T47D (cell line): ENCODE measurements at regions not wholly inside any gene's neighbourhood (a gene's known extent, or its start where the extent isn't known, plus 50 kb on each side); places are given as distances from the start of the nearest gene placed in this dataset.
A peak's percentile ranks its signal among the peaks of the same experiment; 100 is the strongest.

ENCODE experiments used
- DNase-seq, 2 experiments: peaks; one replicate each; pipeline versions ENCODE4 v3.0.0 to v3.0.0-alpha.2; 2011 to 2012; ENCODE audit warnings: low read depth in 1 of 2, low spot score in 1 of 2
- JUND ChIP-seq: IDR thresholded peaks from 2 replicates; pipeline ENCODE4 v1.6.1; 2012; ENCODE audit warnings: low read depth
- in situ Hi-C: cut with HindIII; loops from 2 replicates; pipeline ENCODE4 v1.10.0; 2016; ENCODE audit warnings: low sequenced_read_pairs, low pct_unique_long_range_greater_than_20kb

DNA sequence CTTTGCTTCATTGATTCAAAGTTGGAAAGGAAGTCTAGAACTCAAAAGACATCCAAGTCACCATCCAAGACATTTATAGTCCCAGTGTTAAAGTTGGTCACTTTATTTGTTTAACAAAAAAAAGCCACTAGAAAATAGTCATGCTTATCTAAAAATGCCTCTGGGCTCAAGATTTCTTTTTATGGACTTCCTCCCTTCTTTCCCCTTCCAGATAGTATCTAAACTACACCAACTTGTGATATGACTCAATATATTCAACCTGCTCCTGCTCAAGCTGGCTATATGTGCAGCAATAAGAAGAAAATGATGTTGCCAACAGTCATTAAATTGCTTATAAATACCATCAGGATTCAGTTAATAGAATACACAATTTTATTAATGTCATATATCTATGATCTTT lies 1177.1 kb downstream of the FLRT2 start:
- in situ Hi-C loops, result no loop called here
- no peak for TF ChIP-seq JUND
- no peak for DNase-seq

DNA sequence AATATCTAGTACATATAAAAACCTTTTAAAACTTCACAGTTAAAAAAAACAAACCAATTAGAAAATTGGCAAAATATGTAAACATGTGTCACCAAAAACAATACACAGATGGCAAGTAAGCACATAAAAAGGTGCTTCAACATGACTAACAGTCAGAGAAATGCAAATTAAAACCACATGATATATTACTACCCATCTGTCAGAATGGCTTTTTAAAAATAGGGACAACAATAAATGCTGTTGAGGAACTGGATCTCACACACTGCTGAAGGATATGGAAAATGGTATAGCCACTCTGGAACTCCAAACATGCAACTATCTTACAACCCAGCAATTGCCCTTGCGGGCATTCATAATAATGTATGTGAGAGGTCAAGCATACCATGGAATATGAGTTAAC lies 1153.6 kb downstream of the FLRT2 start:
- in situ Hi-C loops, result no loop called here
- DNase-seq, result no peak
- TF ChIP-seq JUND, result no peak

DNA sequence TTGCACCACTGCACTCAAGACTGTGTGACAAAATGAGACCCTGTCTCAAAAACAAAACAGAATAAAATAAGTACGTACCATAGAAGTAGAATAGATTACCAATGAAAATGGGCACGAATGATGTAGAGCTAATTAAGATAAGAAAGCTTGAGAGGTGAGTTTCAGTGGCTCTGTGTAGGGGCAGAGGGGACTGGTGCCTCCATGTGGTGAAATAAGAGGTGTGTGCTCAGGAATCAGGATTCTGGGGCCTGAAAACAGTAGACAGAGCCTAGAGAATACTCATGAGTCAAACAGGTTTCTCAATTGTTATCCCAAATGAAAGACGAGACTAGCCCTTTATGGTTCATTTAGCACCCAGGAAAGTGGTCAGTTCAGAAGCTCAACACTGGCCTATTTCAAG lies 1145.1 kb downstream of the FLRT2 start:
- no peak for TF ChIP-seq JUND
- in situ Hi-C loops, result no loop called here
- DNase-seq, result no peak

DNA sequence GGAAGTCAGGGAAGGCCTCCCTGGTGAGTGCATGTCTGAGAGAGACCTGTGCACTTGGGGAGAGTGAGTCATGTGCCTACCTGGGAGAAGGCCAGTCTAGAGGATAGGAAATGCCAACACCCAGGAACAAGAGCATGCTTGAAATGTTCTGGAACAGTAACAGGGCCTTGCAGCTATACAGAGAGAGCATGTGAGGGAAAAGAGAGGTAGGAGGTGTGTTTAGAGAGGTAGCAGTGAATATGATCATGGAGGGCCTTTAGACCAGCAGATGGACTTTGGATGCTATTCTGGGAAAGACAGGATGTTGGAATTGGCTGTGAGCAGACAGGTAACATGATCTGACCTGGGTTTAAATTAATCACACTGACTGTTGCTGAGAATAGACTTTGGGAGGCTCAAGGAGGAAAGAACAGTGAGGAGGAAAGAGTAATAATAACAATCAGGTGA lies 1143.6 kb downstream of the FLRT2 start:
- in situ Hi-C loops, result no loop called here
- no peak for DNase-seq
- TF ChIP-seq JUND, result no peak

DNA sequence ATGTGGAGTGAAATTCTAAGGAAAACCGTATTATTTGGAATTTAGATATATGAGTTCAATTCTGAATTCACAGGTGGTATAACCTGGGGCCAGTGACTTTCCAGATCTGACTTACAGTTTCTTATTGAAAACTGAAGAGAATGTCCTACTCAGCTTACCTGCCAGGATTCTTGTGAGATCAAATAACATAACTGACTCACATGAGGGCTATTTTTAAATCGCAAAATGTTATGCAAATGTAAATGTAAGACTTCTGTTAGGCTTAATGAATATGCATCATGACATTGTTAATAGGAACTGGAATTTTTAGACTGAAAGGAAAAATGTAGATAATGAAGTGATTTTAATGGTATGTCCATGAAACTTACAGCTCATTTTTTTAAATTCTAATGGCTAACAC lies 1142.1 kb downstream of the FLRT2 start:
- in situ Hi-C loops, result no loop called here
- no peak for TF ChIP-seq JUND
- DNase-seq, result no peak

DNA sequence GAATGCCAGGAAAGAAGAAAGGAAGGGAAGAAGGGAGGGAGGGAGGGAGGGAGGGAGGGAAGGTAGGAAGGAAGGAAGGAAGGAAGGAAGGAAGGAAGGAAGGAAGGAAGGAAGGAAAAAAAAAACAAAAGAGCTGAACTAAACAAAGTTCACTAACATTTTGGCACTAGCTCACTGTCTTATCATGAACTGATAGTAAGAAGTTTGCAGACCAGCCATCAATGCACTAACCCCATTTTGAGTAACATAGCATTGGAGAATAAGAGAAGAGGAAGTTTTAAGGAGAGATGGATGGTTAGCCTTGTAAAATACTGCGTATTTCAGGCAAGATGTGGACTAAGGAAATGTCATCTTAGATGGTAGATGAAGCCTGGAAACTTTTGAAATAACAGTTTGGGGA lies 1136.0 kb downstream of the FLRT2 start:
- TF ChIP-seq JUND, result no peak
- in situ Hi-C loops, result no loop called here
- DNase-seq, result no peak

DNA sequence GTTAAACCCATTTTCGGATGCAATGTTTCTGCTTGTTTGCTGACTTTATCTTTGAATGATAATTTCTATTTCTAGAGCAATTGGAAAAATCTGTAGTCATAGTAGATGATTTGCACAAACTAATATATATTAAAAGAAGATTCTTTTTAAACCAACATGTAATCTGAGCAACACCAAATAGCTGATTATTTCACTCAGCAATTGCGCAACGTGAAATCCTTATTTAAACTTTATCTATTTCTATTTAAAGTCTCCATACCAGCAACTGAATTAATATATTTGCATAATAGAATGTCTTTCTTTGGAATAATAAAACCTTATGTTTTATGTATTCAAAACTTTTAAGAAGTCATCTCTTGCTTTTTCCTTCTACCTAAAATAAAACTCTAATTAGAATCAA lies 1132.4 kb downstream of the FLRT2 start:
- in situ Hi-C loops, result no loop called here
- DNase-seq, result no peak
- no peak for TF ChIP-seq JUND

DNA sequence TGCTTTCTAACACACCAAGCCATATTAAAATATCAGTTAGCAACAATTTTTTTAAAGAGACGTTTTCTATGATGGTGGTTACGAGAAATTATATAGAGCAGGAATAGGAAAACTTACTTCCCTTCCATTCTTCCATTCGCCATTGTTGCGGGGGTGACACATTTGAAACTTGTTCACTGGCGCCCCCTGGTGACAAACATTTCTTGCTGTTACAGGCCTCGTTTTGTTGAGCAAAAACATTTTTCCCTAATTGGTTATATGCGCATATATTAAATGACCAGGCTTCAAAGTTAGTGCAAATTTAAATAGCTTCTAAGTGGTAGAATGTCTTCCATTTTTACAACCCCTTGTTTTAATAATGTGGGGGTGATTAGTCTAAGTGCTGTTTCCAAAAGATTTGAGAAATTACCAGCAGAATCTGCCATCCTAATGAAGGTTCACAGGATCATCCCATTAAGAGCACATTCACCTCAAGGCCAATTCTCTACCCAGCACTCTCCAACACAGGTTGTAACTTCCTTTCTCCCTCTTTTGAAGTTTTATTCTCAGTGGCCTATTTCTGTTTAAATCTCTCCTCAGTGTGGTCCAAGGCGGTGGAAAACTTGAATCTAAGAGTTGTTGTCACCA lies 1124.7 kb downstream of the FLRT2 start:
- TF ChIP-seq JUND, result no peak
- in situ Hi-C loops, result no loop called here
- peak; percentile 31 to 85 for DNase-seq

DNA sequence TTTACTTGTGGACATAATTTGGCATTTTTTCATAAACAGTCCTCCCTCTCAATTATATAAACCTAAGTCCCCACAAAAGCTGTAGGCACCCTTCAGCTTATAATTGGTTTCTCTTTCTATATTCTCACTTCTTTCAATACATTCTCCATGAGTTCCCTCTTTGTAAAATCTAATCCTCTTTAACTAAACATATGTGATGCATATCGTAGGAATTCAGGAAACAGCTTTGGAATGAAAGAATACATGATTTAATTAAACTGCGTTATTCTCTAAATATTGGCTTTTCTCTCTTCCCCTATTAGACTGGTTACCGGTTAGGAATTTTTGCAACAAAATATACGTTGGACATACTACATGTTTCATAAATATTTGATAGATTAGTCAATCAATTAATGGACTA lies 1122.6 kb downstream of the FLRT2 start:
- no peak for DNase-seq
- no peak for TF ChIP-seq JUND
- in situ Hi-C loops, result no loop called here

DNA sequence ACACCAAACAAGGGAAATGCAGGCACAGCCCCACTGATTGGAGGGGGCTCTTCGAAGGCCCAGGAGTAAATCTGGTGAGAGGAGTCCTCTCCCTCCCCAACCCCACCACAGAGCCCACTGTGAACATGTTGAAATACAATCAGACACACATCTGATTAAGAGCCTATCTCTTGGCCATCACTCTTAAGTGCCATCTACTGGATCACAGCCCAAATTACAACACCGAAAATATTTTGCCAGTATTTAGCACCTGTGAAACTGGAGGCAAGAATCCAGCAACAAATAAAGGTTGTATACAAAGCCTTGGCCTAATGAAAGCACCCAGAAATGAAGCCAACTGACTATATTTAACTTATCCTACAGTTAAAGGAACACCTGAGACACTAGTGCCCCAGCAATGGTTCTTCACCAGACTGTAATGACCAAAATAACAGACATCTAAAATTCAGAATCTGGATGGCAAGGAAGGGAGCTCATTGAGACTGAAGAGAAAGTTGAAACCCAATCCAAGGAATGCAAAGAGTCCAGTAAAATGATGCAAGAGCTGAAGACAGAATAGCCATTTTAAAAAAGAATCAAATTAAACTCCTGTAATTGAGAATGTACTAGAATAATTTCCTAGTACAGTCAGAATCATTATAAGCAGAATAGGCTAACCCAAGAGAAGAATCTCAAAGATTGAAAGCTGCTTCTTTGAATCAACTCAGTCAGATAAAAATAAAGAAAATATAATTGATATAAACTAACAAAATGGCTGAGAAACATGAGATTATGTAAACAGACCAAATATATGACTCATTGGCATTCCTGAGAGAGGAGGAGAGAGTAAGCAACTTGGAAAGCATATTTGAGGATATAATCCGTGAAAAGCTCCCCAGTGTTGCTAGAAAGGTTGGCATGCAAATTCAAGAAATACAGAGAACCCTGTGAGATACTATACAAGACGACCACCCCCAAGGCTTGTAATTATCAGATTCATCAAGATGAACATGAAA lies 1117.0 kb downstream of the FLRT2 start:
- in situ Hi-C loops, result no loop called here

DNA sequence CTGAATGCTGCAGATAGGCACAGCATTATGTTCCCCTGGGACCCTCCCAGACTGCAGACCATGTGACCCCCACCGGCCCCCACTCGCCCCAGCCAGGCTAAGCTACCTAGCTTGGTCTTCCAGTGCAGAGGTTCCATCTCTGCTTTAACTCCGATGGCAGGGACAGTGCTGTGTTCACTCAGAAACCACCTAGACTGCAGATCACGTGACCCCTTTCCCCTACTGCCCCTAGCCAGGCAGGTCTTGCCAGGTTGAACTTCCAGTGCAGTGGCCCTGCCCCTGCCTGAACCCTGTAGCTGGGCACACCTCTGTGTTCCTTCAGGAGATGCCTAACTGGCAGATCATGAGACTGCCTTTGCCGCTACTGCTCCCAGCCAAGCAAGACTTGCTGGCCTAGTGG lies 1116.2 kb downstream of the FLRT2 start:
- in situ Hi-C loops, result no loop called here
- no peak for TF ChIP-seq JUND
- DNase-seq, result no peak

More for the DNA sequence above, 1117.0 kb downstream of the FLRT2 start:
- no peak for DNase-seq
- no peak for TF ChIP-seq JUND

DNA sequence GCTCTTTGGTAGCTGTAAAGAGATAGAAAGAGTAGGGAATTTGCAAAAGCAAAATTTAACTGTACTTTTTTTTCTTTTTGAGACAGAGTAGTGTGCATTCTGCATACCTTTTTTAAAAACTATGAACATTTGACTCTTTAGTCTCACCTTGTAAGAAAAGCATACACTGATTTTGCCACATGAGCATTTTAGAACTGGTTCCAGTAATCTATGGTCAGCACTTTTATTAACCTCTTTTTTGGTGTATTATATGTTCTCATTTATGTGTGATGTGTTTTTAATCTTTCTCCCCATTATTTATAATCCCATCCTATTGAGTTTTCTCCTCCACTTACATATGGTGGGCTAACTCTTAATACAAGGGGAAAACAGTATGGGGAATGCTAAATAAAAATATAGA lies 1111.4 kb downstream of the FLRT2 start:
- TF ChIP-seq JUND, result no peak
- in situ Hi-C loops, result no loop called here
- no peak for DNase-seq

DNA sequence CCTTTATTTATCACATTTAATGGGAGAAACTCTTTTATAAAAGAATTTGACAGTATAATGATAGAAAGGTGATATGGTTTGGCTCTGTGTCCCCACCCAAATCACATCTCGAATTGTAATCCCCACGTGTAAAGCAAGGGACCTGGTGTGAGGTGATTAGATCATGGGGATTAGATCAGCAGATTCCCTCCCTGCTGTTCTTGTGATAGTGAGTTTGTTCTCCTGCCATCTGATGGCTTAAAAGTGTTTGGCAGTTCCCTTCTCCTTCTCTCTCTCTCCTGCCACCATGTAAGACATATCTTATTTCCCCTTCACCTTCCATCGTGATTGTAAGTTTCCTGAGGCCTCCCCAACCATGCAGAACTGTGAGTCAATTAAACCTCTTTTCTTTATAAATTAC lies 1110.3 kb downstream of the FLRT2 start:
- no peak for DNase-seq
- in situ Hi-C loops, result no loop called here
- no peak for TF ChIP-seq JUND
